T47D (cell line): ENCODE measurements at regions not wholly inside any gene's neighbourhood (a gene's known extent, or its start where the extent isn't known, plus 50 kb on each side); places are given as distances from the start of the nearest gene placed in this dataset.

Source experiments
- DNase-seq, 2 experiments: peaks; one replicate each; pipeline versions ENCODE4 v3.0.0 to v3.0.0-alpha.2; 2011 to 2012; ENCODE audit warnings: low read depth in 1 of 2, low spot score in 1 of 2
- JUND ChIP-seq: IDR thresholded peaks from 2 replicates; pipeline ENCODE4 v1.6.1; 2012; ENCODE audit warnings: low read depth
- in situ Hi-C: cut with HindIII; loops from 2 replicates; pipeline ENCODE4 v1.10.0; 2016; ENCODE audit warnings: low sequenced_read_pairs, low pct_unique_long_range_greater_than_20kb

- TF ChIP-seq JUND: no peak
- in situ Hi-C loops: no loop called here
- DNase-seq: no peak
Observed at GRCh38 chr4:108336076-108336475, 167.3 kb upstream of the LEF1 start.

- no peak for TF ChIP-seq JUND
- in situ Hi-C loops: no loop called here
- DNase-seq: no peak
Observed at GRCh38 chr4:108335081-108335480, 166.3 kb upstream of the LEF1 start.

DNA sequence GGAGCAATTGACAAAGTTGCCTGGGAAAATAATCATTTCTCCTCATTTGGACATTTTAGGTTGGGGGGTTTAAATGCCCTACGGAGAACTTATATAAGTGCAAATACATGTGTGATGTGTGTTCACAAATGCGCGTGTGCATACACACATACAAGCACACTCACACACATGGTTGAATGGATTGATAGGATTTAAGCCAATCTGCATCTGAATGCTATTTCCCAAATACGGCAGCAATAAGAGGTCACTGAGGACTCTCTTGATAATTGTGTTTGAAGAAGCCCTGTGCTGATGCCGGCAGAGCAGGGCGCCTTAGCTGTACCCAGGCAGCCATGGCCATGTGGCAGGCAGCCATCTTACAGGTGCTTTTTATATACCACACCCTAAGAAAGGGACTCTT is 165.3 kb upstream of the LEF1 start:
- in situ Hi-C loops: no loop called here
- DNase-seq: no peak
- TF ChIP-seq JUND: no peak

- TF ChIP-seq JUND: no peak
- DNase-seq: no peak
- in situ Hi-C loops: no loop called here
Observed at GRCh38 chr4:108333353-108333942, 164.7 kb upstream of the LEF1 start.

GRCh38 chr4:108331905-108332632 is 163.3 kb upstream of the LEF1 start:
- no peak for TF ChIP-seq JUND
- no peak for DNase-seq
- in situ Hi-C loops: no loop called here

- DNase-seq: no peak
- no peak for TF ChIP-seq JUND
- in situ Hi-C loops: no loop called here
Observed at GRCh38 chr4:108328383-108328732, 159.6 kb upstream of the LEF1 start.

DNA sequence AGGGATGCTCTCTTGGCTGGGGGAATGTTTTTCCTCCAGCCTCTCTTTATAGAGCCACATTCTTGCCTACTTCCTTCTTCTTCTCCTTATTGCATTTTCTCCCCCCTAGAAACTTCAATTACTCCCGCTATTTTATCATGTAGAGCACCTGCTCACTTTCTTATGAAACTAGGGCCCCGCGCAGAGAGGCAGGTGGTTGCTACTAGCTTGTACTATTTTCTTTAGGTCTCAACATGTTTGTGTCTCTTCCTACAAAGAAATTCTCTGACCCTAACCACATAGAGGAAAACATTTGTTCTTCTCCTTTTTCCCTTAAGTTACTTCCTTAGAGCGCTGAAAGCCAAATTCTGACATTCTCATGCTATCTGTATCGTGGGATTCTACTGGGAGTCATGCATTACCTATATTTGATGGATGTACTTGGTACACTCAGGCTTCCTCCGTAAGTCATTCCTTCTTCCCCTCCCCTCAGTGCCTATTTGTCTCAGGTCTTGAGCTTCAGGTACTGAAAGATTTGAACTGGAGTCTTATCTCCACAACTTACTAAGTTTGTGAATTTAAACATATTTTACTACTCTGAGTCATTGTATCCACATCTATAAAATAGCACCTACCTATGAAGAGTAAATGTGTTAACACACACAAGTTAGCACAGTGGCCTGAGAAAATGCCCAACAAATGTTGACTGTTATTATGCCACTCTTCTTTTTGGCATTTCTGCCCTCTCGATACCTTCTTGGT is 159.1 kb upstream of the LEF1 start:
- in situ Hi-C loops: no loop called here
- no peak for TF ChIP-seq JUND
- no peak for DNase-seq

GRCh38 chr4:108325561-108325960 is 156.8 kb upstream of the LEF1 start:
- TF ChIP-seq JUND: no peak
- DNase-seq: no peak
- in situ Hi-C loops: no loop called here

- TF ChIP-seq JUND: no peak
- DNase-seq: no peak
- in situ Hi-C loops: no loop called here
Observed at GRCh38 chr4:108324450-108324849, 155.7 kb upstream of the LEF1 start.

DNA sequence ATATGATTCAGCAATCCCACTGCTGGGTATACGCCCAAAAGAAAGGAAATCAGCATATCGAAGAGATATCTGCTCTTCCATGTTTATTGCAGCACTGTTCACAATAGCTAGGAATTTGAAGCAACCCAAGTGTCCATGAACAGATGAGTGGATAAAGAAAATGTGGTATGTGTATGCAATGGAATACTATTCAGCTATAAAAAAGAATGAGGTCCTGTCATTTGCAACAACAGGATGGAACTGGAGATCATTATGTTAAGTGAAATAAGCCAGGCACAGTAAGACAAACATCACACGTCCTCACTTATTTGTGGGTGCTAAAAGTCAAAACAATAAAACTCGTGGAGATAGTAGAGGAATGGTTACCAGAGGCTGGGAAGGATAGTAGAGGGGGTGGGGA is 153.8 kb upstream of the LEF1 start:
- TF ChIP-seq JUND: no peak
- in situ Hi-C loops: no loop called here
- no peak for DNase-seq

- in situ Hi-C loops: no loop called here
- no peak for TF ChIP-seq JUND
Observed at GRCh38 chr4:108320061-108320460, 151.3 kb upstream of the LEF1 start.

GRCh38 chr4:108317377-108317776 is 148.6 kb upstream of the LEF1 start:
- in situ Hi-C loops: no loop called here
- no peak for TF ChIP-seq JUND
- DNase-seq: no peak

More at GRCh38 chr4:108320061-108320460, 151.3 kb upstream of the LEF1 start:
- DNase-seq: no peak

DNA sequence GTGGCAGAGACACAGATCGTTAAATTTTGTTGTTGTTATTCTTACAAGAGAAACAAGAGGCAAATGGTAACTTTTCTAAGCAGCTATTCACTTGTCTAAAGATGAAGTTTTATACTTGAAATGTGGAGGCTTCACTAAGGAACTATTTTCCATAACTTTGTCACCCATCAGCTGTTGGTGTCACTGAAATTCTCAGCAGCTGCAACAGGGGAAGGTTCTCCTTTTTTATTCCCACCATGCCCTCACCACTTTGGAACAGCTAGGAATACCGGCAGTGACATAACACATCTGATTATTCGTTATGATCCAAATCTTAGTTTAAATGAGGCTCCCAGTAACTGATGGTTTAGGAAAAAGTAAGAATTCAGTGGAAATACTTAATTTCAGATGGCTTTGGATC is 147.0 kb upstream of the LEF1 start:
- no peak for DNase-seq
- in situ Hi-C loops: no loop called here
- TF ChIP-seq JUND: no peak
